C4-2B (cell line): ENCODE measurements at regions not wholly inside any gene's neighbourhood (a gene's known extent, or its start where the extent isn't known, plus 50 kb on each side); places are given as distances from the start of the nearest gene placed in this dataset.

ENCODE experiments used
- H3K27ac ChIP-seq: fragments of 450-650 bp; 2 replicates; pipeline ENCODE4 v1.5.1; 2017
- CTCF ChIP-seq: fragments of 450-650 bp; conservative IDR thresholded peaks from 2 replicates; pipeline ENCODE4 v1.5.1; 2017; ENCODE audit warnings: mild to moderate bottlenecking
- ZFX ChIP-seq: fragments of 450-650 bp; IDR thresholded peaks from 2 replicates; pipeline ENCODE4 v1.6.1; 2017

GRCh38 chrX:42117318-42117717 is 194.0 kb upstream of the CASK start:
- TF ChIP-seq CTCF (no peak), ZFX (no peak)
- H3K27ac ChIP-seq, result no peak overlapping the region

DNA sequence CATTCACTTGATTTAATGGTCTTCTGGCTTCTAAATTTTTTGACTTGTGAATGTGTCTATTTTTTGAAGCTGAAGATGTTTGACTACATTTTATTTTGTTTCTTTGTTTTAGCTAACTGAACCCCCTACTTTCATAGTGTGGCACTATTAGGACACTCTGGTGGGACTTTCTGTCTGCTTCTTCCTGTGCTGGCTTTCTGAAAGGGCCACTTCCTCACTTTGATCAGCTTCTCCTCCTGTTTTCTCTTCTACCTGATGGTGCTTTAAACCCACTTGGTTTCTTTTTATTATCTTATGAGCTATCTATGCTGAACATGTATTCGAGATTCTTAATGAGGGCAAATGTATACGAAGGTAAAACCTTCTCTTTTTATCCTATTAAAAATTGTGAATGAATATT is 186.1 kb upstream of the CASK start:
- no peak for TF ChIP-seq CTCF
- TF ChIP-seq ZFX, result no peak
- H3K27ac ChIP-seq, result no peak overlapping the region

DNA sequence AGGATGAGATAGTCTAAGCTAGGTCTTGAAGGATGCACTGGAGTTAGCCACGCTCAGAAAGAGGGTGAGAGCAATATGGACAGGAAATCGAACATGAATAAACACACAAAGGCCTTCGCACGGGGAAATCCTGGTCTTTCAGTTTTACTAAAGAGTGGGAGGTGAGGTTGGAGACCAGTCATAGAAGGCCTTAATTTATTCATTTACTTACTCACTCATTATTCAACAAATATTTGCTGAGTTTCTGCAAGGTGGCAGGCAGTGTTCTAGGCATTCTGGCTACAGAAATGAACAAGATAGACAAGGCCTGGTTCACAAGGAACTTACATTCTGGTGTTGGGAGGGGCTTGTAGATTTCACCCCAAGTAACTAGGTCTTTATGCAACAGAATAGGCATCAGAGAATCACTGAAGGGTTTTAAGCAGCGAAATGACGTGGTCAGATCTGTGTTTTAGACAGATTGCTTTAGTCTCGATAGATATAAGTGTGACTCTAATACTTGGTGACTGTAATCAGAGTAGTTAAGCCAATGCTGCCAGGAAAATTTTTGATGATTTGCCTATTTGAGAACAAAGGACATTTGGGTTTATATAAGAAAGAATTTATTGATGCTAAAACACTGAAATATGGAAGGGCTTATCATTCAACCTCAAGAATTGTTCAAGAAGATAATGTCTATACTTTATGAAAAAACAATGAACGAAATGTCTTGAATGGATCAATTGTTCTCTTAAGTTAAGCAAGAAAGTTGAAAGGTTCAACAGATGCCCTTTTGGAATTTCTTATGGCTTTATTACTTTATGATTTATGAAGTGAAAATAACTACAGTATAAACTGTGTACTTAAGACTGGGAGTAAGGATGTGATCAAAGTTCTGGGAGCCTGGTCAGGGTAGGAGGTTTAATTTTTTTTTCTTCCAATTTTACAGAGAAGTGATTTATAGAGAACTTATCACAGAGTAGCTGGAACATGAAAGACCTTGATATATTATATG is 184.4 kb upstream of the CASK start:
- no peak for TF ChIP-seq CTCF
- no peak for TF ChIP-seq ZFX
- H3K27ac ChIP-seq, result no peak overlapping the region

GRCh38 chrX:42106556-42106955 is 183.2 kb upstream of the CASK start:
- no peak overlapping the region for H3K27ac ChIP-seq
- TF ChIP-seq CTCF (no peak), ZFX (no peak)

DNA sequence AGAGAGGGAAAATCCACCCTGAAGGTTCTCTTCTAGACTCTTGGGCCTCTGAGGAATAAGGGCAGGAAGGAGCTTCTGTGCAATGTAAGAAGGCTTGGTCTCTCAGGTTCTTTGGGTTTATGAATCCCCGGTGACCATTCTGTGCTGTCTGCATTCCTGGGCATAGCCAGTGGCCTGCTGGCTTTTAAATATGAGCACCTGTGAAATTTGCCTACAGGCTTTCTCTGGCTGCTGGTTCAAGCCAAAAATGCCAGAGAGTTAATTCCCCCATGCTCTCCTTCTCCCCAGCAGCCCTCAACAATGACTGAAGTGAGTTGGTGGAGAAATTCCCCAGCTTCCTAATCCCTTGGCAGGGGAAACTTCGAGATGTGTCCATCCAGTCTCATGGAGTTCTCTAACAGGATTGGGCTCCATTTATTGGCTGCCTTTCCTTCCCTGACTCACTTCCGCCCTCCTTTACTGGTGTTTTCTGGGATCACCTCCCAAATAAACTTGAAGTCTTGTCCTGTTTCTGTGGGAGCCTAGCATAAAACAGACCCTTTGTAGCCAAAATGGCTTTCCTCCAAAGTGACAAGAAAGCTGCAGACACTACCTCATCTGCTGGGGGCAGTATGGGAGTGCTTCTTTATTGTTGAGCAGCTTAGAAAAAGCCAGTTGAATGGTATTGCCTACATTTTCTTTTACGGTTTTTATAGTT is 179.4 kb upstream of the CASK start:
- TF ChIP-seq ZFX (no peak), CTCF (peak; percentile 11)
- no peak overlapping the region for H3K27ac ChIP-seq

- no peak overlapping the region for H3K27ac ChIP-seq
- no peak for TF ChIP-seq ZFX
Measured at GRCh38 chrX:42098900-42099299, 175.5 kb upstream of the CASK start.

DNA sequence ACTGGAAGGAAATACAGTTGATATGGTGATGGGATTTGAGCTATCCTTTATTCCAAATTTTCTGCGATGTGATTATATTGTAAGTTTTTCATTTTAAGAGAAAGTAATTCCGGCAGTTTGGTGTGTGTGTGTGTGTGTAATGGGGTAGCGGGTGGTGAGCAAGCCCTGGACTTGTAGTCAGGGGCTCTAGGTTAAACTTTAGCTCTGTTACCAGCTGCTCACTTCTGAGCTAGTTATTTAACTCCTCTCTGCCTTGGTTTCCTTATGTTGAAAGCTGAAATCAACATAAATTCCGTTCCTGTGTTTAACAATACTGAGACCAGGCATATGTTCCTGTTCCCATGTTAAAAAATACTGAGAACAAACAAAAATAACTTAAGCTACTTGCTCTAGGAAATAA is 174.1 kb upstream of the CASK start:
- no peak for TF ChIP-seq ZFX
- no peak for TF ChIP-seq CTCF

More for the DNA sequence above, 174.1 kb upstream of the CASK start:
- H3K27ac ChIP-seq, result no peak overlapping the region
